Stimulated activated CD4-positive, alpha-beta T cell treated with anti-CD3 and anti-CD28 coated beads, Interleukin-4, amount 100 ng/mL, for 24 hours (primary cell): ENCODE measurements at regions not wholly inside any gene's neighbourhood (a gene's known extent, or its start where the extent isn't known, plus 50 kb on each side); places are given as distances from the start of the nearest gene placed in this dataset.

ENCODE experiments used
- DNase-seq: peaks from one replicate; pipeline ENCODE4 v3.0.0-alpha.2; 2020

DNA sequence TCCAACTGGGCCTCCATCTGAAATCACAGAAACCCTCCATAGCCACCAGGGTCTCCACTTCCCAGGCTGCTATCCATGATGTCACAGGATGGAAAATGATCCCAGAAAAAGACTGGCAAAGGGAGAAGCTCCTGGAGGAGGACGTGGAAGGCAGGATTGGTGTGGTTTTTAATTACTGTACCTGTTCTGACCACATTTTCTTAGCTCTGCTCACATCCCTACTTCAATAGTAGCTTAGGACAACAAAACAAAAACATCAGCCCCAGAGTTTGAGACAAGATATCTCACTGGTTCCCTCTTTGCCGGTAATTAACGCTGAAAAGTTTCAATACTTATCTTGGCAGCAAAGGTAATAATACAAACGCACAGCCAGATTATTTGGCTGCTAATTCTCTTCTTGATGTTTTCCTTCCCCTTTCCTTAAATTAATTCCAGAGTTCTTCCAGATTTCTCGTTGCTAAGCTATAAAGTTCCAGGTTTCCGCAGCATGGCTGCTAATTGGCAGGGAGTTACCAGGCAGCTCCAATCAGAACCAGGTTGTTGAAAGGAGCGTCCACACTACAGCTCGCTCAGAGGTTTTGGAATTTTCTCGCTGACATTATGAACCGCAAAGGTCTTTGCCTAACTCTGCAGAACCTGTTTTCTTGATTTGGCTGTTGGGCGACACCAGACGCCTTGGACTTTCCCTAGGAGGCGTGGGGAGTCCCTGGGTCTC is 263.4 kb downstream of the MRTFB start:
- DNase-seq, result no peak

DNA sequence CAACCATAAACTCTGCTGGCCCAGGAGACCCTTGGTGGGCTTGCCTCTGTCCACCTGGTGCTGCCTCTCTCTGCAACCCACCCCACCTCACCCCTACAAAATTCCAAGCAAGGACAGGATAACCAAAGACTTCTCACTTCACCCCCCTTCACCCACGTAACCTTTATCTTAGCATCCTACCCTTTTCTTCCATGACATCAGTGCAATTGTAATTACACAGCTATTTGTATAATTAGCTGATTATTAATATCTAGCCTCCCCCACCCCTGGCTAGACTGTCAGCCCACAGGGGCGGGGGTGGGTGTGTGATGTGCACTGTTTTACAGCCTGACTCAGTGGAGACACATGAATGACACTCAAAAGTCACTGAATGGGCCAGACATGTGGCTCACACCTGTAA is 262.2 kb downstream of the MRTFB start:
- DNase-seq, result no peak

DNA sequence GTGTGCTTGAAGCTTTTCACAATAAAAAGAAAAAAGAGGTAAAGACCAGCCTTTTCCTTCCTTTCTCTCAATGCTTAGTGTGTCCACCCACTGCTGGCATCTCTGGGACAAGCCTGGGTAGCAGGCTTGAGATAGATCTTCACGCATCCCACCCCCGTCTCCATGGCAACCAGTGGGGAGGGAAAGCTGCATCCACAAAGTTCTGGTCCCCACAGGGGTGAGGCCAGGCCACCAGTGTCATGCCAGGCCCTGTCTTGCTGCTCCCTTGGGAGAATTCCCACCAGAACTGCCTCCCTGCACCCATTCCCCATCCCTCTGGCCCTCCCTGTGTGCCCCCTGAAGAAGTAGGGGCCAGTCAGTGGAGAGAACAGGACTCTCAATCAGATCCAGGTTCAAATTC is 259.9 kb downstream of the MRTFB start:
- no peak for DNase-seq

DNA sequence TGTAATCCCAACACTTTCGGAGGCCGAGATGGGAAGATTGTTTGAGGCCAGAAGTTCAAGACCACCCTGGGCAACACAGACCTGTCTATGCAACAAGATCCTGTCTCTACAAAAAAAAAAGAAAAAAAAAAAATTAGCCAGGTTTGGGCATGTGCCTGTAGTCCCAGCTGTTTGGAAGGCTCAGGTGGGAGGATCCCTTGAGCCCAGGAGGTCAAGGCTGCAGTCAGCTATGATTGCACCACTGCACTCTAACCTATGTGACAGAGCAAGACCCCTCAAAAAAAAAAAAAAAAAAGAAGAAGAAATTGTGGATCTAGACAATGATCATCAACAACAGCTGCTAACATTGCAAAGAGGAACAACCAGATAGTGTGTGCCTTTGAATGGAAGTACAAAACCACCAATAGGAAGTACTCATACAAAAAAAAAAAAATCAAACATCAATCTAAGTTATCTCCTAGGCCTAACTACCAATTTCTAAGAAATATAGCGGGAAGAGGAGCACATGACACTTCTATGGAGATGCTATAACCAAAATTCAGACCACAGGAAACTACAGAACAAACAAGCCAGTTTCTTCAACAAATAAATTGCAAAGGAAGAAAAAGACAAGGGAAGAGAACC is 258.7 kb downstream of the MRTFB start:
- DNase-seq, result no peak

DNA sequence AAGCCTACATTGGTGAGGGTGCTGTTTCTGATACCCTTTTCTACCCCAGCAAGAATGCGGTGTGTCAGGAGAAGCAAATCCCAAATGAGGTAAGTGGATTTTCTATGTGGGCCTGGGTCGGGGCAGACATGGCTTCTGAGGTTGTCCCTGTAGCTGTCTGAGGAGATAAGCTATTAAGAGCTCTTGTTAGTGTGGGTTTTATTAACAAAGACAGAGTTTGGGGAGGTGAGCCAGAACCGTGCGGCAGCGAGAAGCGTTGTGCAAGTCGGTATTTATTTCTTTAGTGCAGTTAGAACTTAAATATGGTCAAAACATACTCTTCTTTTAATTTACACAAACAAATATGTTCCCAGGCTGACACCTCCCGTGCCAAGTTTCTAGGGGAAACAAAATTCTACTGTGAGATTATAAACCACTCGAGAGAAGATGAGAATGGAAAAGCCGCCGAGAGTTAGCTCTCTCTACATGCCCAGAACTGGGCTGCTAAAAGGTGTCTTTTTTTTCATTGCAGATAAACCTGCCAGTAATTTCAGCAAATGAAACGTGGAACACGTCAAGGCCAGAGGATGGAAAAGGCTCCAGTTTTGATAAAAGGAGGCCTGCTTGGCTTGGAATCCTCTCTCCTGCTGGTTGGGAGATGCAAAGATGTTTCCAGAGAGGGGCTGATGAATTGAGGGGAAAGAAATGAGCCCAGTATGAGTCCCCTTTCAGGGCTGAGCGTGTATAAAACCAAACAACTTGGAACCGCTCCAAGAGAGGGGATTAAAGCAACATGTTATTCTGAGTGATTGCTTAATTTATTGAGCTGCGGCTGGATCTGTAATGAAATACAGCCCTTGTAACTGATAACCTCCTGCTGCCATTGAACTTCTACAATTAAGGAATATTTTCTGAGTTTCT is 254.6 kb downstream of the MRTFB start:
- no peak for DNase-seq

DNA sequence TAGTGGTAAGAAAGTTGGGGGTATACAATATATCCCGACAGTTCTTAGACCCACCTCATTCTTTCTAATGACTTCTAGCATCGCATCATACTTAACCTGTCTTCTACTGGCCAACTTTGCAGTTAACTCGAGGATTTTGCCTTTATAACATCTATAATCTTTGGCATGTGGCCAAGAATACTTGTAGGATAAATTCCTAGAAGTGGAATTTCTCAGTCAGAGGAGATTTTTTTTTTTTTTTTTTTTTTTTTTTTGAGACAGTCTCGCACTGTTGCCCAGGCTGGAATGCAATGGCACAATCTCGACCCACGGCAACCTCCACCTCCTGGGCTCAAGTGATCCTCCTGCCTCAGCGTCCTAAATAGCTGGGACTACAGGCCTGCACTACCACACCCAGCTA is 253.5 kb downstream of the MRTFB start:
- DNase-seq, result no peak

DNA sequence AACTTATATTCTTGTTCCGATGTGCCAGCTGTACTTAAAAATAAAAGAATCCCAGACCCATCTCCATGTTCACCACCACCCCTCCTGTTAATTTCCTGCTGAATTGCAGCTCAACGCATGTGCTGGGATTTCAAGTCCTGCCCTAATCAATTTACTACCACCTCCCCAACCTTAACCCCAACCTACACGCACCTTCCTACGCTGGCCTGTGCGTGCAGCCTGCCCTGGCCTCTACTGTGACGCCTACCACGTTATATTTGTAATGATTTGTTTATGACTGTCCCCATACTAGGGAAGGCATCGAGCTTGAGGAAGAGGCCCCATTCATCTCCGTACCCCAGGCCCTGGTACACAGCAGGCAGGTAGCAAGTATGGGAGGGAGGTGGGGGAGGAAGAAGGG is 251.1 kb downstream of the MRTFB start:
- DNase-seq, result no peak

DNA sequence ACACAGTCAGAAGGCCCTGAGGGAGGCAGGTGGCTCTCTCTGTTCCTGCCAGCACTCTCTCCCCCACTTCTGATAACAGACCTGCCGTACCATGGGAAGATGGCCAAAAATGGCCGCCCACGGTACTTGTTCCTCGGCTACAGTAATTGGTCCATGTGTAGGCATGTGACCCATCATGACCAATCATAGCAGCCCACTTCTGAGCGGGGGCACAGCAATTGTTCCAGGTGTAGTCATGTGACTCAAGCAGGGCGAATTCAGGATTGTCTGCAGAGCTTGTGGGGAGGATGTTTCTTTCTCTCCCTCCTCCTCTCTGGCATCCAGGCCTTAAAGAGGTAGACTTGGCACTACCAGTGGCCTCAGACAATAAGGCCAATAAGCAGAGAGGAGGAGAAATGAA is 250.4 kb downstream of the MRTFB start:
- no peak for DNase-seq

DNA sequence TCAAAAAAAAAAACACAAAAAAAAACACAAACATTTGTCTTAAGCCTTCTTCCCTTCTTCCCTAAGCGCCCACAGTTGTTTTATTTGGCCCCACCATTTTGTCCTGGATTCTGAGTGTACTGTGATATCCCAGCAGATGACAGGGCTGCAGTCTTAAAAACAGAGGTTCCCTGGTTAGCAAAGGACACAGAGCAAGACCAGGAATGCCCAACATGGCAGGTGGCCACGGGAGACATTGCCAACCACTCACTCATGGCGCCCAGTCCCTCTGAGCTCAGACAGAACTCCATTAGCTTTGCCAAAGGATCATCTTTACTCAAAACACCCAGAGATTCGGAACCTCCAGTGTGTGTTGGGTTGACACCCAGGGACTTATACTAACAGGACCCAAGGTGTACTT is 249.3 kb downstream of the MRTFB start:
- no peak for DNase-seq
